ENCODE measurements at regions not wholly inside any gene's neighbourhood (a gene's known extent, or its start where the extent isn't known, plus 50 kb on each side); places are given as distances from the start of the nearest gene placed in this dataset.

GRCh38 chr1:8198522-8198921 is 119.4 kb upstream of the SLC45A1 start:
- no peak for TF ChIP-seq CTCF (IDR thresholded peaks at IDR 0.05 in 8 of 11, conservative IDR thresholded peaks at IDR 0.05 in 3 of 11)
- TF ChIP-seq POLR2AphosphoS5 (IDR thresholded peaks at IDR 0.05) = no peak
- no peak for TF ChIP-seq POLR2A (IDR thresholded peaks at IDR 0.05)

All from spleen (tissue), 7 donors.